ENCODE measurements at regions not wholly inside any gene's neighbourhood (a gene's known extent, or its start where the extent isn't known, plus 50 kb on each side); places are given as distances from the start of the nearest gene placed in this dataset.

DNA sequence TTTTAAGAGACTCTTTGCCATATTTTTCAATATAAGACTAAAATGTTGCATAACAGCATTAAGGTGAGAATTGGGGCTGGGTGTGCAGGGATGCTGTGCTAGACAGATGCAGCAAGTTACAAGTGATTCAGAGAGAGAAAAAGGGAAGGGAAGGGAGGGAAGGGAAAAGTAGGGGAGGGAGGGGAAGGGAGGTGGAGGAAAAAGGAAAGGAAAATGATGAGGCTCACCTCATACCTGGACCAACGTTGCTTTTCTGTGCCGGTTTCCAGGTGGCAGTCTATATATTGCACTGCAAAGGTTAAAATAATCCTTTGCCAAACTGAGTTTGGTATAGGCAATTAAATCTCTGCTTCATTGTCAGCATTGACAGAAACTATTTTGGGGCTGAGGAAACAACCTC, 155.4 kb upstream of the LAMA2 start:
- Histone ChIP-seq H3K4me1 (ENCODE audit: insufficient read depth, low read length) (no peaks in the 10 kb centered on the region), H3K27ac (ENCODE audit: low read depth, low read length) (no peak overlapping the region), H3K9me3 (ENCODE audit: low read length) (no peaks in the 10 kb centered on the region), H3K4me3 (ENCODE audit: low read length) (no peak overlapping the region), H3K36me3 (ENCODE audit: insufficient read depth, low read length) (no peaks in the 10 kb centered on the region), H3K27me3 (ENCODE audit: insufficient read depth, low read length, poor library complexity, severe bottlenecking) (no peaks in the 10 kb centered on the region)
- CTCF ChIA-PET, result no interaction called here
- Mint-ChIP-seq H3K36me3 (no peaks in the 10 kb centered on the region), H3K27me3 (peaks cover 14 to 33% of the 10 kb centered on the region in 2 donors), H3K9me3 (no peaks in the 10 kb centered on the region), H3K4me1 (no peaks in the 10 kb centered on the region), H3K27ac (no peak overlapping the region), H3K4me3 (no peak overlapping the region)
- no peak for DNase-seq
- POLR2A ChIA-PET, result no interaction called here

DNA sequence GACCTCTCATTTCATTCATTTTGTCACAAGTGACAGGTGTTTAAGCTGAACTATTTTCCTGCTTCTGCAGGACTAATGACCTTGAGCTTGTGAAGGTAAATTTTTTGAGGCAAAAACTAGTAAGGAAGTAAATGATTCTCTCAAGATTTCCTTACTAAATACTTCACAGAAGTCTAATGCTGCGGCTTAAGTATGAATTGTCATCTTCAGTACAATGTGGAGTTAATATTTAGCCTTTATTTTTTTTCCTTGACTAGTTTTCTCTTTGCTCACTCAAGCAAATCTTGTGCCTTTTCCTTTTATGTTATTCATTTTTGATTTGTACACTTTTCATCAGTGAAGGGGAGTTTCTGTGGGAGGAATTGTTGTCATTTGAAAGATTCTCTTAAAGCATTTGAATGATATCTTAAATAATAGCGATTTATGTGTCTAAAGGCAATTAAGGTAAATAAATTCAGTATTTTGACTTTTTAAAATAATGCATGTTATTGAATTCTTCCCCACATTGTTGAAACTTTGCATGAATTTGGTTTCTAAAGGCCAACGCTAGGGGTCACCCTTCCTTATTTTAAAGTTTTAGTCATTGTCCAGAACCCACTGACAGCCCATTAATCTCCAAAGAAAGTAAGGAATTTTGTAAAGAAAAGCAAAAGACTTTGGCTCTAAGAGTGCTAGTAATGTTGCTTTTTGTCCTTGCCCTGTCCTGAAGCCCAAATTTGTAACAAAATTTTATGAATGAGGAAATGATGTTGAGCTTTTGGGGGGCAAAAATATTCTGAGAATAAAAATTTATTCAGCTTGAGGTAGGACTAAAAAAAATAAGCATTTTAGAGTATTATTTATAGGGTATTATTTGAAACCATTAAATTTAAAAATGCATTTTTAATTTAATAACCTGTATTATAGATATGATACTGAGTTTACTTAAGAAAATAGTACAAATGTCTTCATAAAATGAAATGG, 157.4 kb upstream of the LAMA2 start:
- ChIA-PET CTCF (no interaction called here), POLR2A (no interaction called here)
- DNase-seq, result no peak
- Histone ChIP-seq H3K27me3 (ENCODE audit: insufficient read depth, low read length, poor library complexity, severe bottlenecking) (no peaks in the 10 kb centered on the region), H3K36me3 (ENCODE audit: insufficient read depth, low read length) (no peaks in the 10 kb centered on the region), H3K4me3 (ENCODE audit: low read length) (no peak overlapping the region), H3K27ac (ENCODE audit: low read depth, low read length) (no peak overlapping the region), H3K4me1 (ENCODE audit: insufficient read depth, low read length) (no peaks in the 10 kb centered on the region), H3K9me3 (ENCODE audit: low read length) (no peaks in the 10 kb centered on the region)
- H3K9me3 Mint-ChIP-seq, result no peaks in the 10 kb centered on the region
- peaks cover 12 to 30% of the 10 kb centered on the region in 2 donors for H3K27me3 Mint-ChIP-seq
- no peaks in the 10 kb centered on the region for H3K4me1 Mint-ChIP-seq
- H3K27ac Mint-ChIP-seq, result no peak overlapping the region
- no peak overlapping the region for H3K4me3 Mint-ChIP-seq
- no peaks in the 10 kb centered on the region for H3K36me3 Mint-ChIP-seq

DNA sequence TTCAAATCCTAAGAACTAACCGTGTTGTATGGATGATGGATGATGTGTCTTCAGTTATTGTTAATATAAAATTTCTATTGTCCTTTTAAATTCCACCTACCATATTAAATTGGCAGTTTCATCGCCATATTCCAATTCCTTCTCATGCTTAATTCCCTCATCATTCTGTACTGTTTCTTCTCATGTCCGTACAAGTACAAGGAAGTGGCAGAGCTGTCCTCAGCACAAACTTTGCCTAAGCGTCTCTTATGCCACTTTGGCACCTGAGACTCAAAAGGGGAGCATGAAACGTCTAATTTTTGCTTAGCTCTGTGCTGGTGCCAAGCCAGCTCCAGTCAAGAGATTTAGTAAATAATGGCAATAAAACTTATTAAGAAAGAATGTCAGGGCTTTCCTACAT, 158.2 kb upstream of the LAMA2 start:
- no peak for DNase-seq
- Histone ChIP-seq H3K4me1 (ENCODE audit: insufficient read depth, low read length) (no peaks in the 10 kb centered on the region), H3K36me3 (ENCODE audit: insufficient read depth, low read length) (no peaks in the 10 kb centered on the region), H3K27ac (ENCODE audit: low read depth, low read length) (no peak overlapping the region), H3K4me3 (ENCODE audit: low read length) (no peak overlapping the region), H3K27me3 (ENCODE audit: insufficient read depth, low read length, poor library complexity, severe bottlenecking) (no peaks in the 10 kb centered on the region), H3K9me3 (ENCODE audit: low read length) (no peaks in the 10 kb centered on the region)
- no peaks in the 10 kb centered on the region for H3K36me3 Mint-ChIP-seq
- no peak overlapping the region for H3K4me3 Mint-ChIP-seq
- H3K27ac Mint-ChIP-seq, result no peak overlapping the region
- peaks cover 10 to 25% of the 10 kb centered on the region in 2 donors for H3K27me3 Mint-ChIP-seq
- no peaks in the 10 kb centered on the region for H3K4me1 Mint-ChIP-seq
- ChIA-PET CTCF (no interaction called here), POLR2A (no interaction called here)
- no peaks in the 10 kb centered on the region for H3K9me3 Mint-ChIP-seq

DNA sequence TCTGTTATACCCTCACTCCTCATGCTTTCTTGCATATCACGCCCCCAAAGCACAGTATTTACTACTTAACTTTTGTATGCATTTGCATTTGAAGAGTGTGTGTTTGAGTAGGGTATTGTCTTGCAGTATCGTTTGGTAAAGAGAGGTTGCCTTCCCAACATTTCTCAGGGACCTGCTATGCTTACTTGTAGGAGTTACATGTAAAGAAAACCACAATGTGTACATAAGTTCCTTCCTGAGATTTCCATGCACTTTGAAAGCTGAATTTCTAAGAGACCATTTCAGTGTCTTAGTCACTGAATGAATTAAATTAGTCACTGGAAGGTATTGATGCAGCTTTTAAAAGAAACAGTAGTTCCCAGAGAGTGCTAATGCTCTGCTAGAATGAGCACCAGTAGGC, 159.3 kb upstream of the LAMA2 start:
- H3K4me1 Mint-ChIP-seq, result no peaks in the 10 kb centered on the region
- H3K36me3 ChIP-seq (ENCODE audit: insufficient read depth, low read length), result no peaks in the 10 kb centered on the region
- no peak overlapping the region for H3K27ac ChIP-seq (ENCODE audit: low read depth, low read length)
- CTCF ChIA-PET, result no interaction called here
- H3K36me3 Mint-ChIP-seq, result no peaks in the 10 kb centered on the region
- H3K4me1 ChIP-seq (ENCODE audit: insufficient read depth, low read length), result no peaks in the 10 kb centered on the region
- no peak overlapping the region for H3K4me3 ChIP-seq (ENCODE audit: low read length)
- no peaks in the 10 kb centered on the region for H3K9me3 Mint-ChIP-seq
- no peak overlapping the region for H3K27ac Mint-ChIP-seq
- POLR2A ChIA-PET, result no interaction called here
- peaks cover 7 to 19% of the 10 kb centered on the region in 2 donors for H3K27me3 Mint-ChIP-seq
- no peak for DNase-seq
- H3K27me3 ChIP-seq (ENCODE audit: insufficient read depth, low read length, poor library complexity, severe bottlenecking), result no peaks in the 10 kb centered on the region
- no peak overlapping the region for H3K4me3 Mint-ChIP-seq
- H3K9me3 ChIP-seq (ENCODE audit: low read length), result no peaks in the 10 kb centered on the region

DNA sequence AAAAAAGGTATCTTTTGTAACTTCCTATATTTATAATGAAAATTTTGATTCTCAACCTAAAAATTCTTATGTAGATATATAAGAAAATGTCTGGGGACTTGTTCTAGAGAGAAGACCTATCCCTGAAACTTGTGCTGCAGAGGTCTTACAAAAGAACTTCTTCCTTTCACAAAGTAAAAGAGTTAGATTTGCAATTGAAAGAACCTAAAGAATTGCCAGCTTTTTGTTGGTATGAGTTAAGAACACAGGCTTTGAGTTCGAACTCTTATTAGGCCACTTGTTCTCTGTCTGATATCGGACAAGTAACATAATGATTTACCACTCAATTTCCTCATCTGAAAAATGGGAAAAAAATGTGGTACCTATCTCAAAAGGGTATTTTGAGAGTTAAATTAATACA, 162.0 kb upstream of the LAMA2 start:
- H3K9me3 Mint-ChIP-seq, result no peaks in the 10 kb centered on the region
- H3K4me3 Mint-ChIP-seq, result no peak overlapping the region
- Histone ChIP-seq H3K36me3 (ENCODE audit: insufficient read depth, low read length) (no peaks in the 10 kb centered on the region), H3K4me3 (ENCODE audit: low read length) (no peak overlapping the region), H3K27me3 (ENCODE audit: insufficient read depth, low read length, poor library complexity, severe bottlenecking) (peaks cover 3% of the 10 kb centered on the region), H3K27ac (ENCODE audit: low read depth, low read length) (no peak overlapping the region), H3K9me3 (ENCODE audit: low read length) (no peaks in the 10 kb centered on the region), H3K4me1 (ENCODE audit: insufficient read depth, low read length) (no peaks in the 10 kb centered on the region)
- CTCF ChIA-PET, result no interaction called here
- POLR2A ChIA-PET, result no interaction called here
- no peaks in the 10 kb centered on the region for H3K4me1 Mint-ChIP-seq
- no peak overlapping the region for H3K27ac Mint-ChIP-seq
- no peak for DNase-seq
- H3K36me3 Mint-ChIP-seq, result no peaks in the 10 kb centered on the region
- H3K27me3 Mint-ChIP-seq, result peaks cover 7 to 16% of the 10 kb centered on the region in 2 donors

DNA sequence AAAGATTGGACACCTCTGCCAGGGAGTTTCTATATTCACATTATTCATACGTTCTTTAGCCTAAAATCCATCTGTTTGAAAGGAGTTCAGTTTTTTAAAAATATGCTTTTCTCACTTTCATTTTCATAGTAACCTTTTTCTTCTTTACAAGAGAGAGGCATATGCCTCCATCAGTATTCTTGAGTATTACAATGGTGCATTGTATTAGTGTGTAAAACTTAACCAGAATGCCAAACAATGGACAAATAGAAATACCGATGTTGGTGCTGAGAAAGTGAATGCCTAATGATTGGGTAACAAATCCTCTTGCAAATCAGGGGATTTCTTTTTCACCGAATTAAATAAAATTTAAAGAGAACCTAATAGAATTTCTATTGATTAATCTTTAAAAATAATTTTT, 163.2 kb upstream of the LAMA2 start:
- Histone ChIP-seq H3K4me3 (ENCODE audit: low read length) (no peak overlapping the region), H3K27me3 (ENCODE audit: insufficient read depth, low read length, poor library complexity, severe bottlenecking) (peaks cover 3% of the 10 kb centered on the region), H3K27ac (ENCODE audit: low read depth, low read length) (no peak overlapping the region), H3K36me3 (ENCODE audit: insufficient read depth, low read length) (no peaks in the 10 kb centered on the region), H3K4me1 (ENCODE audit: insufficient read depth, low read length) (no peaks in the 10 kb centered on the region), H3K9me3 (ENCODE audit: low read length) (no peaks in the 10 kb centered on the region)
- H3K4me3 Mint-ChIP-seq, result no peak overlapping the region
- no peak overlapping the region for H3K27ac Mint-ChIP-seq
- ChIA-PET CTCF (no interaction called here), POLR2A (no interaction called here)
- H3K4me1 Mint-ChIP-seq, result no peaks in the 10 kb centered on the region
- DNase-seq, result no peak
- H3K36me3 Mint-ChIP-seq, result no peaks in the 10 kb centered on the region
- peaks cover 0 to 2% (median 0%) of the 10 kb centered on the region in 5 donors for H3K9me3 Mint-ChIP-seq
- peaks cover 7 to 16% of the 10 kb centered on the region in 2 donors for H3K27me3 Mint-ChIP-seq

DNA sequence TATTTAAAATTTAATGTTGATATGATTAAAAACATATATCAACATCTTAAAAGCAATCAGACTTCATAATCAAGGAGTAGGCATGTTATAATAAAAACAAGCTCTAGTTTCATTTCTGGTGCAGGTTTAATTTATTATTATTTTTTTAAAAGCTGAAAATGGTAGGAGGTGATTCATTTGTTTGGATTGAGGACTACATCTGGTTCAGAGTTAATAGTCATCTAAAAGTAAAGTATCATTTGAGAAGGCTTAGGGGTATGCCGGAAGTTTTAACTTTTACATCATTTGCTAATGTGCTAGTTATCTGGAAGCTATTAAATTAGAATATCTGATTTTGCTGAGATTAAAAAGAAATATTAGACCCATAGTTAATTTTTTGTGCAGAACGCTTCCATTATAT, 169.5 kb upstream of the LAMA2 start:
- Histone ChIP-seq H3K9me3 (ENCODE audit: low read length) (no peaks in the 10 kb centered on the region), H3K36me3 (ENCODE audit: insufficient read depth, low read length) (no peaks in the 10 kb centered on the region), H3K27ac (ENCODE audit: low read depth, low read length) (no peak overlapping the region), H3K4me3 (ENCODE audit: low read length) (no peak overlapping the region), H3K27me3 (ENCODE audit: insufficient read depth, low read length, poor library complexity, severe bottlenecking) (peaks cover 3% of the 10 kb centered on the region), H3K4me1 (ENCODE audit: insufficient read depth, low read length) (no peaks in the 10 kb centered on the region)
- Mint-ChIP-seq H3K27me3 (peaks cover 2 to 20% of the 10 kb centered on the region in 2 donors), H3K36me3 (no peaks in the 10 kb centered on the region), H3K4me3 (no peak overlapping the region), H3K4me1 (no peaks in the 10 kb centered on the region), H3K27ac (no peak overlapping the region), H3K9me3 (peaks cover 0 to 2% (median 0%) of the 10 kb centered on the region in 5 donors)
- ChIA-PET POLR2A (no interaction called here), CTCF (interaction anchor here (0.7 kb wide), 1 partner anchor 9 kb away, joined by 3 read pairs; no protein-coding TSS in a partner anchor)
- no peak for DNase-seq

DNA sequence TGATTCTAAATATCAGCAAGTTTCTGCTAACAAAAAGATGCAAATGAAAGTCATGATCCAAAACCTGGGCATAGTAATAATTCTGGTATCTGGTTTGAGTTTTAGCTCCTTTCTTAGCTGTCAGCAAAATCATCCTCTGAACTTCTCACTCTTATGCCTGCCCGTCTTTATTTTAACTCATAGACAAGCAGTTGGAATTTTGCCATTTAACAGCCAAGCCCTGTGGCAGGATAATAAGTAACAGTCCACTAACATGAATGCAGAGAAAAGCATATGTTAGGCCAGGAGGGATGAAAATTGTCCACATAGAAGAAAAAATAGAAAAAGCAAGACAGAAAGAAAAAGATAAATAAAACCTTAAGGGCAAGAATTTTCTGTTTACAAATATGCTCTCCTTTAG, 170.0 kb upstream of the LAMA2 start:
- no peak for DNase-seq
- Mint-ChIP-seq H3K27me3 (peaks cover 2 to 20% of the 10 kb centered on the region in 2 donors), H3K4me1 (no peaks in the 10 kb centered on the region), H3K27ac (no peak overlapping the region), H3K36me3 (no peaks in the 10 kb centered on the region), H3K9me3 (peaks cover 0 to 2% (median 0%) of the 10 kb centered on the region in 5 donors), H3K4me3 (no peak overlapping the region)
- Histone ChIP-seq H3K4me3 (ENCODE audit: low read length) (no peak overlapping the region), H3K36me3 (ENCODE audit: insufficient read depth, low read length) (no peaks in the 10 kb centered on the region), H3K4me1 (ENCODE audit: insufficient read depth, low read length) (no peaks in the 10 kb centered on the region), H3K27me3 (ENCODE audit: insufficient read depth, low read length, poor library complexity, severe bottlenecking) (peaks cover 3% of the 10 kb centered on the region), H3K9me3 (ENCODE audit: low read length) (no peaks in the 10 kb centered on the region), H3K27ac (ENCODE audit: low read depth, low read length) (no peak overlapping the region)
- ChIA-PET POLR2A (no interaction called here), CTCF (interaction anchor here (0.7 kb wide), 1 partner anchor 10 kb away, joined by 3 read pairs; no protein-coding TSS in a partner anchor)
